ENCODE measurements at regions not wholly inside any gene's neighbourhood (a gene's known extent, or its start where the extent isn't known, plus 50 kb on each side); places are given as distances from the start of the nearest gene placed in this dataset.

- no peak for DNase-seq
- no peak for ATAC-seq
- H3K4me3 Mint-ChIP-seq = no peak overlapping the region
- H3K9me3 Mint-ChIP-seq = no peaks in the 10 kb centered on the region
- H3K27me3 Mint-ChIP-seq (ENCODE audit: low read depth) = no peaks in the 10 kb centered on the region
- no peaks in the 10 kb centered on the region for H3K4me1 Mint-ChIP-seq (ENCODE audit: low read depth)
- no peaks in the 10 kb centered on the region for H3K36me3 Mint-ChIP-seq (ENCODE audit: insufficient read depth)
Observed at GRCh38 chr7:114243646-114244045, 171.0 kb upstream of the FOXP2 start.

- ATAC-seq (no peak), DNase-seq (no peak)
- Mint-ChIP-seq H3K4me1 (ENCODE audit: low read depth) (no peaks in the 10 kb centered on the region), H3K27me3 (ENCODE audit: low read depth) (no peaks in the 10 kb centered on the region), H3K36me3 (ENCODE audit: insufficient read depth) (no peaks in the 10 kb centered on the region), H3K9me3 (no peaks in the 10 kb centered on the region), H3K4me3 (no peak overlapping the region)
Observed at GRCh38 chr7:114242992-114243507, 171.6 kb upstream of the FOXP2 start.

GRCh38 chr7:114229246-114229645 lies 185.4 kb upstream of the FOXP2 start:
- ATAC-seq = no peak
- H3K36me3 Mint-ChIP-seq (ENCODE audit: insufficient read depth) = no peaks in the 10 kb centered on the region
- peaks cover 3% of the 10 kb centered on the region for H3K9me3 Mint-ChIP-seq
- DNase-seq = no peak
- H3K4me3 Mint-ChIP-seq = no peak overlapping the region
- no peaks in the 10 kb centered on the region for H3K27me3 Mint-ChIP-seq (ENCODE audit: low read depth)
- no peaks in the 10 kb centered on the region for H3K4me1 Mint-ChIP-seq (ENCODE audit: low read depth)

GRCh38 chr7:114225784-114226183 lies 188.8 kb upstream of the FOXP2 start:
- H3K36me3 Mint-ChIP-seq (ENCODE audit: insufficient read depth) = no peaks in the 10 kb centered on the region
- no peaks in the 10 kb centered on the region for H3K4me1 Mint-ChIP-seq (ENCODE audit: low read depth)
- H3K27me3 Mint-ChIP-seq (ENCODE audit: low read depth) = no peaks in the 10 kb centered on the region
- DNase-seq (no peak), ATAC-seq (no peak)
- H3K4me3 Mint-ChIP-seq = no peak overlapping the region
- H3K9me3 Mint-ChIP-seq = peaks cover 3% of the 10 kb centered on the region

- H3K9me3 Mint-ChIP-seq = no peaks in the 10 kb centered on the region
- H3K4me1 Mint-ChIP-seq (ENCODE audit: low read depth) = no peaks in the 10 kb centered on the region
- no peaks in the 10 kb centered on the region for H3K27me3 Mint-ChIP-seq (ENCODE audit: low read depth)
- H3K4me3 Mint-ChIP-seq = no peak overlapping the region
- H3K36me3 Mint-ChIP-seq (ENCODE audit: insufficient read depth) = no peaks in the 10 kb centered on the region
- ATAC-seq = no peak
- DNase-seq = no peak
Observed at GRCh38 chr7:114218283-114218682, 196.3 kb upstream of the FOXP2 start.

- DNase-seq (no peak), ATAC-seq (no peak)
- H3K36me3 Mint-ChIP-seq (ENCODE audit: insufficient read depth) = no peaks in the 10 kb centered on the region
- no peaks in the 10 kb centered on the region for H3K27me3 Mint-ChIP-seq (ENCODE audit: low read depth)
- no peaks in the 10 kb centered on the region for H3K4me1 Mint-ChIP-seq (ENCODE audit: low read depth)
- no peak overlapping the region for H3K4me3 Mint-ChIP-seq
- H3K9me3 Mint-ChIP-seq = no peaks in the 10 kb centered on the region
Observed at GRCh38 chr7:114217026-114217806, 197.4 kb upstream of the FOXP2 start.

- Mint-ChIP-seq H3K4me1 (ENCODE audit: low read depth) (no peaks in the 10 kb centered on the region), H3K36me3 (ENCODE audit: insufficient read depth) (no peaks in the 10 kb centered on the region), H3K4me3 (no peak overlapping the region), H3K9me3 (peaks cover 5% of the 10 kb centered on the region), H3K27me3 (ENCODE audit: low read depth) (no peaks in the 10 kb centered on the region)
- DNase-seq (no peak), ATAC-seq (no peak)
Observed at GRCh38 chr7:114214466-114214865, 200.1 kb upstream of the FOXP2 start.

- peaks cover 6% of the 10 kb centered on the region for H3K9me3 Mint-ChIP-seq
- no peaks in the 10 kb centered on the region for H3K27me3 Mint-ChIP-seq (ENCODE audit: low read depth)
- H3K36me3 Mint-ChIP-seq (ENCODE audit: insufficient read depth) = no peaks in the 10 kb centered on the region
- no peak for DNase-seq
- ATAC-seq = no peak
- H3K4me3 Mint-ChIP-seq = no peak overlapping the region
- no peaks in the 10 kb centered on the region for H3K4me1 Mint-ChIP-seq (ENCODE audit: low read depth)
Observed at GRCh38 chr7:114212721-114213429, 201.7 kb upstream of the FOXP2 start.

- H3K9me3 Mint-ChIP-seq = peaks cover 6% of the 10 kb centered on the region
- no peak overlapping the region for H3K4me3 Mint-ChIP-seq
- DNase-seq = no peak
- H3K36me3 Mint-ChIP-seq (ENCODE audit: insufficient read depth) = no peaks in the 10 kb centered on the region
- ATAC-seq = no peak
- no peaks in the 10 kb centered on the region for H3K4me1 Mint-ChIP-seq (ENCODE audit: low read depth)
- H3K27me3 Mint-ChIP-seq (ENCODE audit: low read depth) = no peaks in the 10 kb centered on the region
Observed at GRCh38 chr7:114209968-114210367, 204.6 kb upstream of the FOXP2 start.

- ATAC-seq (no peak), DNase-seq (no peak)
- Mint-ChIP-seq H3K4me3 (no peak overlapping the region), H3K9me3 (peaks cover 6% of the 10 kb centered on the region), H3K36me3 (ENCODE audit: insufficient read depth) (no peaks in the 10 kb centered on the region), H3K4me1 (ENCODE audit: low read depth) (no peaks in the 10 kb centered on the region), H3K27me3 (ENCODE audit: low read depth) (no peaks in the 10 kb centered on the region)
Observed at GRCh38 chr7:114206688-114207087, 207.9 kb upstream of the FOXP2 start.

- H3K4me1 Mint-ChIP-seq (ENCODE audit: low read depth) = no peaks in the 10 kb centered on the region
- no peak for ATAC-seq
- H3K4me3 Mint-ChIP-seq = no peak overlapping the region
Observed at GRCh38 chr7:114196517-114196916, 218.1 kb upstream of the FOXP2 start.

GRCh38 chr7:114190387-114190786 lies 224.2 kb upstream of the FOXP2 start:
- DNase-seq = no peak
- Mint-ChIP-seq H3K36me3 (ENCODE audit: insufficient read depth) (no peaks in the 10 kb centered on the region), H3K27me3 (ENCODE audit: low read depth) (no peaks in the 10 kb centered on the region), H3K4me3 (no peak overlapping the region), H3K9me3 (no peaks in the 10 kb centered on the region), H3K4me1 (ENCODE audit: low read depth) (no peaks in the 10 kb centered on the region)
- no peak for ATAC-seq

More at GRCh38 chr7:114196517-114196916, 218.1 kb upstream of the FOXP2 start:
- H3K36me3 Mint-ChIP-seq (ENCODE audit: insufficient read depth) = no peaks in the 10 kb centered on the region
- H3K9me3 Mint-ChIP-seq = no peaks in the 10 kb centered on the region
- no peaks in the 10 kb centered on the region for H3K27me3 Mint-ChIP-seq (ENCODE audit: low read depth)
- no peak for DNase-seq

GRCh38 chr7:114183311-114184088 lies 231.1 kb upstream of the FOXP2 start:
- H3K4me1 Mint-ChIP-seq (ENCODE audit: low read depth) = no peaks in the 10 kb centered on the region
- no peaks in the 10 kb centered on the region for H3K9me3 Mint-ChIP-seq
- no peak for ATAC-seq
- no peak overlapping the region for H3K4me3 Mint-ChIP-seq
- H3K36me3 Mint-ChIP-seq (ENCODE audit: insufficient read depth) = no peaks in the 10 kb centered on the region
- DNase-seq = no peak
- H3K27me3 Mint-ChIP-seq (ENCODE audit: low read depth) = no peaks in the 10 kb centered on the region

- DNase-seq (no peak), ATAC-seq (no peak)
- no peaks in the 10 kb centered on the region for H3K4me1 Mint-ChIP-seq (ENCODE audit: low read depth)
- H3K27me3 Mint-ChIP-seq (ENCODE audit: low read depth) = no peaks in the 10 kb centered on the region
- H3K9me3 Mint-ChIP-seq = no peaks in the 10 kb centered on the region
- no peak overlapping the region for H3K4me3 Mint-ChIP-seq
- H3K36me3 Mint-ChIP-seq (ENCODE audit: insufficient read depth) = no peaks in the 10 kb centered on the region
Observed at GRCh38 chr7:114182837-114183236, 231.8 kb upstream of the FOXP2 start.
